IPS DF 4.7 (cell line): ENCODE measurements at regions not wholly inside any gene's neighbourhood (a gene's known extent, or its start where the extent isn't known, plus 50 kb on each side); places are given as distances from the start of the nearest gene placed in this dataset.

Source experiments
- DNase-seq: peaks from one replicate; pipeline ENCODE4 v3.0.0-alpha.2; 2013; ENCODE audit warnings: low spot score; ENCODE audit errors: extremely low read depth

- DNase-seq: peak; percentile 76
Observed at GRCh38 chr3:115325539-115325938, 178.5 kb upstream of the ZBTB20 start.

- no peak for DNase-seq
Observed at GRCh38 chr3:115330430-115330829, 183.3 kb upstream of the ZBTB20 start.

GRCh38 chr3:115332998-115333397 lies 185.9 kb upstream of the ZBTB20 start:
- no peak for DNase-seq

GRCh38 chr3:115336836-115337235 lies 189.7 kb upstream of the ZBTB20 start:
- no peak for DNase-seq

- DNase-seq: no peak
Observed at GRCh38 chr3:115340586-115340985, 193.5 kb upstream of the ZBTB20 start.

GRCh38 chr3:115341208-115341607 lies 194.1 kb upstream of the ZBTB20 start:
- DNase-seq: no peak

GRCh38 chr3:115347737-115348136 lies 200.6 kb upstream of the ZBTB20 start:
- DNase-seq: no peak

- DNase-seq: no peak
Observed at GRCh38 chr3:115348412-115348811, 201.3 kb upstream of the ZBTB20 start.

- no peak for DNase-seq
Observed at GRCh38 chr3:115348951-115349745, 202.1 kb upstream of the ZBTB20 start.

GRCh38 chr3:115350606-115351005 lies 203.5 kb upstream of the ZBTB20 start:
- DNase-seq: no peak

GRCh38 chr3:115351193-115351592 lies 204.1 kb upstream of the ZBTB20 start:
- no peak for DNase-seq

- DNase-seq: no peak
Observed at GRCh38 chr3:115354010-115354409, 206.9 kb upstream of the ZBTB20 start.

GRCh38 chr3:115357456-115357855 lies 210.4 kb upstream of the ZBTB20 start:
- no peak for DNase-seq

- no peak for DNase-seq
Observed at GRCh38 chr3:115359536-115359935, 212.4 kb upstream of the ZBTB20 start.

- DNase-seq: no peak
Observed at GRCh38 chr3:115361806-115362205, 214.7 kb upstream of the ZBTB20 start.

GRCh38 chr3:115363071-115363470 lies 216.0 kb upstream of the ZBTB20 start:
- no peak for DNase-seq

- DNase-seq: no peak
Observed at GRCh38 chr3:115369021-115369420, 221.9 kb upstream of the ZBTB20 start.

- no peak for DNase-seq
Observed at GRCh38 chr3:115375362-115375761, 228.3 kb upstream of the ZBTB20 start.

- no peak for DNase-seq
Observed at GRCh38 chr3:115380883-115381572, 233.9 kb upstream of the ZBTB20 start.

- no peak for DNase-seq
Observed at GRCh38 chr3:115381573-115381912, 234.5 kb upstream of the ZBTB20 start.

- DNase-seq: no peak
Observed at GRCh38 chr3:115381931-115382330, 234.8 kb upstream of the ZBTB20 start.

GRCh38 chr3:115384381-115384780 lies 237.3 kb upstream of the ZBTB20 start:
- no peak for DNase-seq
